Progenitor cell of endocrine pancreas (in vitro differentiated cells): ENCODE measurements at regions not wholly inside any gene's neighbourhood (a gene's known extent, or its start where the extent isn't known, plus 50 kb on each side); places are given as distances from the start of the nearest gene placed in this dataset.

Source experiments
- DNase-seq: peaks from one replicate; pipeline ENCODE4 v3.0.0; 2021; ENCODE audit warnings: low spot score; ENCODE audit not compliant: unreplicated experiment
- H3K27ac Mint-ChIP-seq: 2 replicates; pipeline ENCODE4 v1.8.0; 2021; ENCODE audit warnings: mild to moderate bottlenecking, moderate library complexity, mixed read lengths
- H3K27me3 Mint-ChIP-seq: 2 replicates; pipeline ENCODE4 v1.8.0; 2021; ENCODE audit warnings: mixed read lengths
- H3K36me3 Mint-ChIP-seq: 2 replicates; pipeline ENCODE4 v1.8.0; 2022; ENCODE audit warnings: mixed read lengths; ENCODE audit not compliant: insufficient read depth
- H3K4me1 Mint-ChIP-seq: 2 replicates; pipeline ENCODE4 v1.8.0; 2021; ENCODE audit warnings: low read depth, mixed read lengths
- H3K4me3 Mint-ChIP-seq: 2 replicates; pipeline ENCODE4 v1.8.0; 2021; ENCODE audit warnings: low read depth, mild to moderate bottlenecking, moderate library complexity, mixed read lengths
- H3K9me3 Mint-ChIP-seq: 2 replicates; pipeline ENCODE4 v1.8.0; 2021; ENCODE audit warnings: low read depth, mixed read lengths
- TF ChIP-seq, protein P1 (sequence below): fragments of 200-600 bp; sonication (generic); IDR thresholded peaks from one replicate; pipeline ENCODE4 v1.5.0; 2021; ENCODE audit warnings: antibody characterized with exemption, mild to moderate bottlenecking; ENCODE audit not compliant: unreplicated experiment

DNA sequence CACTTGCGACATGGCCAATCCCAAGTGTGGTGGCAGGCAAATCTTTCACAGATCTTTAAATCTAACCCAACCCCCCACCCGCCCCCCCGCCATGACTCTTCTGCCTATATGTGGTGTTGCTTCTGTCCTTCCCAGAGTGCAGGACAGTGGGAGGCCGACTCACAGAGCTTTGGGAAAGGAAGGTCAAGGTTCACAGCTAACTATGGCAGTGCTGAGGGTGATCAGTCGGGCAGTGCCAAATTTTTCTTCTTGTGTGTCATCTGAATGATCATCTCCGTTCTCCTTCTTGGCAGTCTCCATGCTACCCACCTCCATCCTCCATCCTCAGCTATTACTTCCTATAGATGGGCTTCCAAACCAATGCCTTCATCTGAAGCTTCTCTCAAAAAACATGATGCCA is 129.0 kb upstream of the NFIB start:
- no peak overlapping the region for H3K27ac Mint-ChIP-seq
- TF ChIP-seq, protein P1, sequence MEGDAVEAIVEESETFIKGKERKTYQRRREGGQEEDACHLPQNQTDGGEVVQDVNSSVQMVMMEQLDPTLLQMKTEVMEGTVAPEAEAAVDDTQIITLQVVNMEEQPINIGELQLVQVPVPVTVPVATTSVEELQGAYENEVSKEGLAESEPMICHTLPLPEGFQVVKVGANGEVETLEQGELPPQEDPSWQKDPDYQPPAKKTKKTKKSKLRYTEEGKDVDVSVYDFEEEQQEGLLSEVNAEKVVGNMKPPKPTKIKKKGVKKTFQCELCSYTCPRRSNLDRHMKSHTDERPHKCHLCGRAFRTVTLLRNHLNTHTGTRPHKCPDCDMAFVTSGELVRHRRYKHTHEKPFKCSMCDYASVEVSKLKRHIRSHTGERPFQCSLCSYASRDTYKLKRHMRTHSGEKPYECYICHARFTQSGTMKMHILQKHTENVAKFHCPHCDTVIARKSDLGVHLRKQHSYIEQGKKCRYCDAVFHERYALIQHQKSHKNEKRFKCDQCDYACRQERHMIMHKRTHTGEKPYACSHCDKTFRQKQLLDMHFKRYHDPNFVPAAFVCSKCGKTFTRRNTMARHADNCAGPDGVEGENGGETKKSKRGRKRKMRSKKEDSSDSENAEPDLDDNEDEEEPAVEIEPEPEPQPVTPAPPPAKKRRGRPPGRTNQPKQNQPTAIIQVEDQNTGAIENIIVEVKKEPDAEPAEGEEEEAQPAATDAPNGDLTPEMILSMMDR: no peak
- H3K9me3 Mint-ChIP-seq: no peaks in the 10 kb centered on the region
- H3K4me3 Mint-ChIP-seq: no peak overlapping the region
- no peaks in the 10 kb centered on the region for H3K36me3 Mint-ChIP-seq
- H3K4me1 Mint-ChIP-seq: no peaks in the 10 kb centered on the region
- no peaks in the 10 kb centered on the region for H3K27me3 Mint-ChIP-seq
- no peak for DNase-seq

DNA sequence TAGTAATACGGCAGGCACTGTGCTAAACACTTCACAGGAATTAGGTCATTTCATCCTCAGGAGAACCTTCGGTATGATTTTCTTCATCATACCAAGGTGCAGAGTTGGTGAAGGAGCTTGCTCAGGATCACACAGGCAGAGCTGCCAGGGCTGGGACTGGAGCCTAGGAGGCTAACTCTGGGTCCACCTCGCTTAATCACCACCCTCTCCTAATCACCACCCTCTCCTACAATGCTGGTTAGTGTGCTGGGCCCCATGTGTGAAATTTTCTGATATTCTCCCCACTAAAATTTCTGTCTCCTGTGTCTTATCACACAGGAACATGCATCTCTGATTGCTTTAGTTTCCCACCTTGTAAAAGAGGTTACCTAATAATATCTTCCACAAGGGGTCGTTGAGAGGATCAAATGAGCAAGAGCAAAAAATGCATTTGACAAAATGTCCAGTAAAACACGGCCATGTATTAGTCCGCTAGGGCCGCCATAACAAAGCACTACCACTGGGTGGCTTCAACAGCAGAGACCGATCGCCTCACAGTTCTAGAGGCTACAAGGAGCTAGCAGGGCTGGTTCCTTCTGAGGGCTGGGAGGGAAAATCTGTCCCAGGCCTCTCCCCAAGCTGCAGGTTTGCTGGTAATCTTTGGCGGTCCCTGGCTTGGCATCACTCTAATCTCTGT is 128.2 kb upstream of the NFIB start:
- no peaks in the 10 kb centered on the region for H3K36me3 Mint-ChIP-seq
- no peaks in the 10 kb centered on the region for H3K9me3 Mint-ChIP-seq
- no peak overlapping the region for H3K27ac Mint-ChIP-seq
- TF ChIP-seq, protein P1: peak; percentile 54
- H3K27me3 Mint-ChIP-seq: no peaks in the 10 kb centered on the region
- no peak overlapping the region for H3K4me3 Mint-ChIP-seq
- H3K4me1 Mint-ChIP-seq: no peaks in the 10 kb centered on the region
- no peak for DNase-seq

DNA sequence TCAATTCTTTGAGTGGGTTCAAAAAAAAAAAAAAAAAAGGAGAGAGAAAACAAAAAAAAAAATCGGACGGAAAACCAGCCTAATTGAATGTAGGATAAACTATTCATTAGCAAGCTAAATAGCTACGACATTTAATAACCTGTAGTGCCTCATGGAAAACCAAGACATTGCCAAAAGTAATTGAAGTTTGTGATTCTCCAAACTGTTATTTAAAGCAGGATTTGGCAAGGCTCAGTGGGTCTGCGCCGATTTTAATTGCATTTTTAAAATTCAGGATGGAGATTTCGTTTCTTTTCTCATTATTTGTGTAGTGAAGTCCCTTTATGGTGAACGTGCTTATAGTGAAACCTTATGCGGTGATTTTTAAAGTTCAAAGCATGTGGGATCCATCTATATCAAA is 127.2 kb upstream of the NFIB start:
- H3K27ac Mint-ChIP-seq: no peak overlapping the region

DNA sequence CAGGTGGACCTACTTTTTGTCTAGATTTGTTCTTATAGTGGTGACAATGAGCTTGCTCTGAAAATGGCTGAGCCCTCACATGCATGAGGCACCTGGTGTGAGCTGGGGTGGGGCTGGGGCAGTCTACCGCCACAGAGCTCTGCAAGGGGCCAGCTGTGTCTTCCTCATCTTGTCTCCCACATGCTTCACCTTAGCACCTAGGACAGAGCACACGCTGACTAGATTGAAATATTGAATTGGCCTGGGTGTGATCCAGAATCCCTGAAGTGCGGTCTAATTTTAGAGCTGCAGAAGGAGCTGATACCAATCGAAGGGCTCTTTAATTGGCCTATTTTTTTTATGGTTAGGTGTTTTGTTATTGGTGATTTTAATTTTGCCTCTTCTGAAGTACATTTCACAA is 126.1 kb upstream of the NFIB start:
- TF ChIP-seq, protein P1: no peak

More for the DNA sequence above, 127.2 kb upstream of the NFIB start:
- no peak for DNase-seq
- Mint-ChIP-seq H3K9me3 (no peaks in the 10 kb centered on the region), H3K4me1 (no peaks in the 10 kb centered on the region), H3K36me3 (no peaks in the 10 kb centered on the region), H3K4me3 (no peak overlapping the region), H3K27me3 (peaks cover 4% of the 10 kb centered on the region)
- TF ChIP-seq, protein P1: no peak

DNA sequence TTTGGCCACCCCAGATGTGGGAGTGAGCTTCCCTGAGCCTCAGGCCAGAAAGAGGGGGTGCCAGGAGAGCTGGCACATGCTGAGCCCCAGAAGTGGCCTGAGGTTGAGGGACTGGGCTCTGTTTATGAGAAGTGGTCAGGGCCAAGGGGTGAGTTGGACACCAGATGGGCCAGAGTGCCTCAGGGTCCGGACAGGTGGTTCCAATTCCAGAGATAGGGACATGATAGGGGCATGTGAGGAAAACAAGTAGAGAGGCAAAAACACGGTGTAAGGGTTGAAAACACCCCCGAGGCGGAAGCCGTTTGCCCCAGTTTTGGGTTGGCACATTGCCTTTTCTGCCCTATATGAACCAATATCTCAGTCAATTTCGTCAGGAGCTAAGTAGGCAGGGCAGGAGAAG is 125.6 kb upstream of the NFIB start:
- H3K27ac Mint-ChIP-seq: no peak overlapping the region
- peaks cover 4% of the 10 kb centered on the region for H3K27me3 Mint-ChIP-seq
- no peak overlapping the region for H3K4me3 Mint-ChIP-seq
- no peak for DNase-seq
- TF ChIP-seq, protein P1: no peak
- no peaks in the 10 kb centered on the region for H3K36me3 Mint-ChIP-seq
- H3K9me3 Mint-ChIP-seq: no peaks in the 10 kb centered on the region
- peaks cover under 1% of the 10 kb centered on the region for H3K4me1 Mint-ChIP-seq

More for the DNA sequence above, 126.1 kb upstream of the NFIB start:
- Mint-ChIP-seq H3K36me3 (no peaks in the 10 kb centered on the region), H3K27me3 (peaks cover 4% of the 10 kb centered on the region), H3K27ac (no peak overlapping the region), H3K9me3 (no peaks in the 10 kb centered on the region), H3K4me1 (no peaks in the 10 kb centered on the region), H3K4me3 (no peak overlapping the region)
- no peak for DNase-seq
